Endodermal cell (in vitro differentiated cells): ENCODE measurements at regions not wholly inside any gene's neighbourhood (a gene's known extent, or its start where the extent isn't known, plus 50 kb on each side); places are given as distances from the start of the nearest gene placed in this dataset.

Experiments
- DNase-seq: peaks from one replicate; pipeline ENCODE4 v3.0.0-alpha.2; 2017
- H3K27ac ChIP-seq: 2 replicates; pipeline ENCODE4 v1.5.1; 2013; ENCODE audit warnings: mild to moderate bottlenecking, low read depth, low read length, moderate library complexity
- H3K27me3 ChIP-seq: 2 replicates; pipeline ENCODE4 v1.6.1; 2013; ENCODE audit warnings: mild to moderate bottlenecking, low read length, moderate library complexity; ENCODE audit not compliant: insufficient read depth, control insufficient read depth, poor library complexity, severe bottlenecking
- H3K36me3 ChIP-seq: 2 replicates; pipeline ENCODE4 v1.7.0; 2013; ENCODE audit warnings: mild to moderate bottlenecking, low read length, moderate library complexity; ENCODE audit not compliant: control insufficient read depth, insufficient read depth
- H3K4me1 ChIP-seq: one replicate; pipeline ENCODE4 v1.7.0; 2013; ENCODE audit warnings: low read length; ENCODE audit not compliant: control insufficient read depth, insufficient read depth
- H3K4me3 ChIP-seq: 2 replicates; pipeline ENCODE4 v1.5.1; 2013; ENCODE audit warnings: mild to moderate bottlenecking, low read length, moderate library complexity
- H3K9ac ChIP-seq: 2 replicates; pipeline ENCODE4 v1.6.1; 2013; ENCODE audit warnings: mild to moderate bottlenecking, low read length, moderate library complexity; ENCODE audit not compliant: poor library complexity, severe bottlenecking; ENCODE audit errors: extremely low read depth
- H3K9me3 ChIP-seq: 2 replicates; pipeline ENCODE4 v1.6.1; 2013; ENCODE audit warnings: mild to moderate bottlenecking, low read length, moderate library complexity; ENCODE audit not compliant: control insufficient read depth
- H3K27ac Mint-ChIP-seq: 2 replicates; pipeline ENCODE4 v1.8.0; 2020; ENCODE audit warnings: mixed read lengths
- H3K27me3 Mint-ChIP-seq: 2 replicates; pipeline ENCODE4 v1.8.0; 2021; ENCODE audit warnings: mild to moderate bottlenecking, mixed read lengths; ENCODE audit not compliant: insufficient read depth
- H3K36me3 Mint-ChIP-seq: 2 replicates; pipeline ENCODE4 v1.8.0; 2020; ENCODE audit warnings: low read depth, mixed read lengths
- H3K4me1 Mint-ChIP-seq: 2 replicates; pipeline ENCODE4 v1.8.0; 2020; ENCODE audit warnings: mixed read lengths
- H3K4me3 Mint-ChIP-seq: 2 replicates; pipeline ENCODE4 v1.8.0; 2020; ENCODE audit warnings: mild to moderate bottlenecking, moderate library complexity, mixed read lengths
- H3K9me3 Mint-ChIP-seq: 2 replicates; pipeline ENCODE4 v1.8.0; 2020; ENCODE audit warnings: mild to moderate bottlenecking, mixed read lengths
- CTCF ChIP-seq: fragments of 200-600 bp; sonication (generic); conservative IDR thresholded peaks from 2 replicates; pipeline ENCODE4 v1.5.0; 2021; ENCODE audit warnings: antibody characterized with exemption, mild to moderate bottlenecking
- WGBS, 2 experiments: methylation state at CpG; one replicate each; pipeline versions ENCODE4 v1.1.5 to v1.1.7; 2013; ENCODE audit warnings: missing lambda C conversion rate in 2 of 2, mixed read lengths in 1 of 2; ENCODE audit not compliant: insufficient coverage in 1 of 2, insufficient read length in 1 of 2; 5-methylcytosine and 5-hydroxymethylcytosine counted together

GRCh38 chr12:5260086-5260485, 171.8 kb upstream of the NTF3 start:
- no peak overlapping the region for H3K4me3 Mint-ChIP-seq
- no peak for DNase-seq
- no peak for TF ChIP-seq CTCF
- WGBS, 2 experiments = 94% methylated on average over 3 of the region's 3 CpGs; no CpG with 5 or more reads in 1 of the 2 experiments
- peaks cover 13% of the 10 kb centered on the region for H3K4me1 Mint-ChIP-seq
- Histone ChIP-seq H3K4me3 (no peak overlapping the region), H3K9me3 (no peaks in the 10 kb centered on the region), H3K27ac (no peak overlapping the region), H3K4me1 (peaks cover 4% of the 10 kb centered on the region), H3K36me3 (no peaks in the 10 kb centered on the region), H3K27me3 (no peaks in the 10 kb centered on the region), H3K9ac (no peak overlapping the region)
- H3K9me3 Mint-ChIP-seq = no peaks in the 10 kb centered on the region
- no peaks in the 10 kb centered on the region for H3K36me3 Mint-ChIP-seq
- H3K27ac Mint-ChIP-seq = no peak overlapping the region
- no peaks in the 10 kb centered on the region for H3K27me3 Mint-ChIP-seq

DNA sequence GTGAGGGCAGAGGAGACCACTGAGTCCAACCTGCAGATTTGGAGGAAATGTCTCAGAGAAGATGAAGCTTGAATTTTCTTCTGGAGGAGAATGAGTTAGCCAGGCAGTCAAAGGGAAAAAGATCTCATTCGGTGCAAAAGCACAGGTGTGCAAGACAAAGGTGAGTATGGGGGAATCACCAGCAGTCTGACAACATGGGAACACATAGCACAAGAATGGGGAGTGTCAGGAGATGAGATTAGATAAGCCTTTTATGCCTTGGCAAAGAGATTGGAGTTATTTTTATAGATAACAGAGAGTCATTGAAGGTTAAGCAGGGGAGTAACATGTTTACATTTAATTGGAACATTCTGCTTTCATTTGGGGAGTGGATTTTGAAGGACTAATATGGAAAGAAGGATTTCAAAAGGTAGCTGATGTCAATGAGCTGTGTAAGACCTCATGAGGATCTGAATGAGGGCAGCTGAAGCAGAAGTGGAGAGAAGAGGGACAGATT, 171.3 kb upstream of the NTF3 start:
- H3K36me3 ChIP-seq = no peaks in the 10 kb centered on the region
- Mint-ChIP-seq H3K4me1 (peaks cover 19% of the 10 kb centered on the region), H3K36me3 (no peaks in the 10 kb centered on the region), H3K27me3 (no peaks in the 10 kb centered on the region), H3K9me3 (no peaks in the 10 kb centered on the region), H3K27ac (no peak overlapping the region), H3K4me3 (no peak overlapping the region)
- no peak overlapping the region for H3K9ac ChIP-seq
- WGBS, 2 experiments = 80 to 82% methylated on average over 1 of the region's 1 CpG
- H3K27ac ChIP-seq = no peak overlapping the region
- H3K27me3 ChIP-seq = no peaks in the 10 kb centered on the region
- TF ChIP-seq CTCF = no peak
- peaks cover 5% of the 10 kb centered on the region for H3K4me1 ChIP-seq
- no peak for DNase-seq
- H3K4me3 ChIP-seq = no peak overlapping the region
- no peaks in the 10 kb centered on the region for H3K9me3 ChIP-seq

- no peak overlapping the region for H3K27ac ChIP-seq
- H3K4me3 Mint-ChIP-seq = no peak overlapping the region
Observed at GRCh38 chr12:5262450-5262849, 169.5 kb upstream of the NTF3 start.

More at GRCh38 chr12:5262450-5262849, 169.5 kb upstream of the NTF3 start:
- H3K9me3 Mint-ChIP-seq = peaks cover 11% of the 10 kb centered on the region
- H3K4me1 Mint-ChIP-seq = peaks cover 20% of the 10 kb centered on the region
- DNase-seq = no peak
- H3K9ac ChIP-seq = no peak overlapping the region
- WGBS, 2 experiments = 97 to 100% methylated on average over 1 of the region's 1 CpG
- H3K27me3 ChIP-seq = no peaks in the 10 kb centered on the region
- no peaks in the 10 kb centered on the region for H3K36me3 ChIP-seq
- no peak overlapping the region for H3K27ac Mint-ChIP-seq
- H3K4me1 ChIP-seq = peaks cover 5% of the 10 kb centered on the region
- H3K27me3 Mint-ChIP-seq = no peaks in the 10 kb centered on the region
- no peaks in the 10 kb centered on the region for H3K36me3 Mint-ChIP-seq
- no peak overlapping the region for H3K4me3 ChIP-seq
- no peak for TF ChIP-seq CTCF
- H3K9me3 ChIP-seq = no peaks in the 10 kb centered on the region
